GM06990 (cell line): ENCODE measurements at regions not wholly inside any gene's neighbourhood (a gene's known extent, or its start where the extent isn't known, plus 50 kb on each side); places are given as distances from the start of the nearest gene placed in this dataset.
"Not testable (repeated sequence)": the region's sequence is repeated elsewhere in the genome, so short reads cannot be mapped to it uniquely, and the experiment has no call there.

ENCODE experiments used
- DNase-seq: peaks from one replicate; pipeline ENCODE4 v3.0.0-alpha.2; 2011; ENCODE audit not compliant: insufficient read length; ENCODE audit errors: extremely low read depth
- H3K27me3 ChIP-seq: replicated peaks from 2 replicates; pipeline ENCODE4 v1.6.0; 2011; ENCODE audit warnings: low read length; ENCODE audit not compliant: control insufficient read depth, insufficient read depth
- H3K36me3 ChIP-seq: 2 replicates; pipeline ENCODE4 v1.5.1; 2011; ENCODE audit warnings: low read length; ENCODE audit not compliant: control insufficient read depth, insufficient read depth
- H3K4me3 ChIP-seq: replicated peaks from 2 replicates; pipeline ENCODE4 v1.5.1; 2011; ENCODE audit warnings: low read depth, mild to moderate bottlenecking, control low read depth, low read length
- CTCF ChIP-seq: IDR thresholded peaks from 2 replicates; pipeline ENCODE4 v1.5.1; 2011; ENCODE audit warnings: low read length, control low read depth, mild to moderate bottlenecking, inconsistent platforms; ENCODE audit not compliant: insufficient read depth, poor library complexity, severe bottlenecking

GRCh38 chr2:131584380-131584779 lies 56.7 kb downstream of the CCDC74A start:
- Histone ChIP-seq H3K36me3 (0 out of 2 replicates have a peak, but pooled peaks cover 1% of the 10 kb centered on the region), H3K27me3 (no peaks in the 10 kb centered on the region), H3K4me3 (no peak overlapping the region)
- DNase-seq: no peak
- TF ChIP-seq CTCF: no peak

DNA sequence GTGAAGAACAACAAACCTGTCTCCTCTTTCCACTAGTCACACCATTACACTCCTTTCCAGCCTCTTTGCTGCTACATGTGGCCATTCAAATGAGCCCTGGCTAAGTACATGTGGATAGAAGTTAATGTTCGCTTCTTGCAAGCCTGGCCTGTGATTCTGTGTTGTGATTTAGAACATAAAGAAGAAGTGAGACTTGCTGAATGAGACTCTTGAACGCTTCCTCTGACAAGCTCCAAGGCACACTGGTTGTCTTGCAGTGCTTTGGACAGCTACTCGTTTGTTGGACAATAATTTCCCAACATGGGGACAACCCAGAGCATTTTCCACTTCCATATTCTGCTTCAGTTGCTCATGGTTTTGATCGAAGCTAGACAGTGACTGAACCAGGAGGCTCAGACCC lies 57.3 kb downstream of the CCDC74A start:
- peak; percentile 56 for DNase-seq
- H3K27me3 ChIP-seq: no peaks in the 10 kb centered on the region
- no peak for TF ChIP-seq CTCF

GRCh38 chr2:131588152-131588873 lies 60.6 kb downstream of the CCDC74A start:
- H3K4me3 ChIP-seq: no peak overlapping the region
- peaks cover 1% of the 10 kb centered on the region; the same call in 1 of the 2 replicates for H3K36me3 ChIP-seq
- DNase-seq: peak; percentile 70
- H3K27me3 ChIP-seq: no peaks in the 10 kb centered on the region
- TF ChIP-seq CTCF: no peak

More for the DNA sequence above, 57.3 kb downstream of the CCDC74A start:
- Histone ChIP-seq H3K4me3 (no peak overlapping the region), H3K36me3 (0 out of 2 replicates have a peak, but pooled peaks cover 1% of the 10 kb centered on the region)

- not testable (repeated sequence) for H3K4me3 ChIP-seq, DNase-seq, H3K27me3 ChIP-seq, H3K36me3 ChIP-seq
Observed at GRCh38 chr2:131589126-131589525, 61.4 kb downstream of the CCDC74A start.

DNA sequence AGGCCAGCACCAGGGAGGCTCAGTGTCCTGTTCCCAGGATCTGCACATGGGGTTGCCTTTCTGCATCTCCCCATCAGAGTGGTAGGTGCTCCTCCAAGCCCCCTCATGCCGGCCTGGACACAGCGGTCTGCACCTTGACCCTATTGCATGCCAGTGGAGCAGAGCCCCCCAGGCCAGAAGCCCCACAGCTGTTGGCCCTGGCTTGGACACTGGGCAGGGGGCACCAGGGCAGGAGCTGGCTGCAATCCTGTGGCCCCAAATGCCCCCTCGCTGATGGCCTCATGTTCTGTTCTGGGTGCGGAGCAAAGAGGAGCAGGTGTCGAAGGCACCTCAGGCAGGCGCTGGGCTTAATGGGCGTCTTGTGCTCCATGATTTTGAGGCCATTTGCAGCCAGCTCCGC lies 62.7 kb downstream of the CCDC74A start:
- H3K36me3 ChIP-seq: peaks cover 1% of the 10 kb centered on the region; the same call in 1 of the 2 replicates
- no peaks in the 10 kb centered on the region for H3K27me3 ChIP-seq
- TF ChIP-seq CTCF: no peak
- DNase-seq: no peak
- H3K4me3 ChIP-seq: no peak overlapping the region

DNA sequence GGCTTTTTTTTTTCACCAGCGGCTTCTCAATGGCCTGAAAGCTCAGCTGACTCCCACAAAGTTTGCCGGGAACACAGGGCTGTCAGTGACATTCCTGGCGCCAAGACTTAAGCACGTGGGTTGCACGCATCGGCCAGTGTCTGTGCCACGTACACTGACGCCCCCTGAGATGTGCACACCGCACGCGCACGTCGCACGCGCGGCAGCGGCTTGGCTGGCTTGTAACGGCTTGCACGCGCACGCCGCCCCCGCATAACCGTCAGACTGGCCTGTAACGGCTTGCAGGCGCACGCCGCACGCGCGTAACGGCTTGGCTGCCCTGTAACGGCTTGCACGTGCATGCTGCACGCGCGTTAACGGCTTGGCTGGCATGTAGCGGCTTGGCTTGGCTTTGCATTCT lies 63.2 kb downstream of the CCDC74A start:
- Histone ChIP-seq H3K4me3 (no peak overlapping the region), H3K36me3 (peaks cover 1% of the 10 kb centered on the region; the same call in 1 of the 2 replicates), H3K27me3 (no peaks in the 10 kb centered on the region)
- no peak for TF ChIP-seq CTCF
- DNase-seq: no peak

DNA sequence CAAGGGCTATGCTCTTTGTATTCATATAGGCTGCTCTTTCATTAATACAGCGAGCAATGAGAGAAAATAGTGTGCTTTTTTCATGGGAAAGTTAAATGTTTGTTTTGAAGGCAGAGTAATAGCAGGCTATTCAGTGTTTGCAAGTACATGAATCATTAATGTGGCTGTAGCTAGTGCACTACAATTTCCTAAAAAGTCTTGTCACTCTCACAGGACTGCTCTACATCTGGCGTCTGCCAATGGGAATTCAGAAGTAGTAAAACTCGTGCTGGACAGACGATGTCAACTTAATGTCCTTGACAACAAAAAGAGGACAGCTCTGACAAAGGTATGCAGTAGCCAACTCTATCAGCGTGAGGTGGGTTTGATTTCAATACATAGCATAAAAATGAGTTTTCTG lies 68.9 kb downstream of the CCDC74A start:
- DNase-seq, H3K36me3 ChIP-seq, H3K4me3 ChIP-seq, H3K27me3 ChIP-seq: not testable (repeated sequence)

DNA sequence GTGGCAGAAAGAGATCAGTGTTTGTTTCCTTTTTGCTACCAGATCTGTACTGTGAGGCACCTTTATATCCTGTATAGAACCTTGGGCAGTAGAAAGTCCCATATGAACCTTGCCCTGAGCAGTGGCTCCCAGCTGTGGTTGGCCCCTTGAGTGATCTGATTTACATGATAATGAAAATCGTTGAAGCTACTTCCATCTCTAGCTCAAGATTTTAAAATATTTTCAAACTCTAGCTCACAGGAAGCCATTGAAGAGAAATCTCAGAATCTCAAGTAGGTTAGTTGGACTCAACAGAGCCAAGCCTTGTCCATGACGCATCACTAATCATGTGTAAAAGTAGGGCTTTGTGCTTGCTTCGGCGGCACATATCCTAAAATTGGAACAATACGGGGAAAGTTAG lies 74.8 kb downstream of the CCDC74A start:
- not testable (repeated sequence) for DNase-seq, H3K36me3 ChIP-seq, H3K4me3 ChIP-seq, H3K27me3 ChIP-seq

DNA sequence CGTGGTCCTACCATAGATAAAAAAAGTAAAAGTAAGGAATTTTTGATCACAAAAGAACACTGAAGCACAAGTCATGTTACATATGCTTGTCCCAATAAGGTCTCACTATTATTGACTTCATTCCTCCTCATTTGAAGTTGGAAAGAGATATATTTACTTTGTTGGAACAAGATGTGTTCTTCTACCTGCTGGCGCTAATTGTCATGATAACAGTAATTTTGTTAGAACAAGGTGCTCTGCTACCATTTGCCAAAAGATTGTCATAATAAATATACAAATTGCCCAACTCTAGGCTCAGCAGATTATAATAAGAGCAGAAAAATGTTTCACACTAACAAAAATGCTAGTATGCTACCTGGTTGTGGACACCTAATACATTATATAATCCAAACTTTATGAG lies 77.0 kb downstream of the CCDC74A start:
- not testable (repeated sequence) for H3K4me3 ChIP-seq, H3K36me3 ChIP-seq, DNase-seq, H3K27me3 ChIP-seq

- not testable (repeated sequence) for H3K36me3 ChIP-seq, H3K4me3 ChIP-seq, H3K27me3 ChIP-seq, DNase-seq
Observed at GRCh38 chr2:131606366-131606765, 78.7 kb downstream of the CCDC74A start.
